ENCODE measurements at regions not wholly inside any gene's neighbourhood (a gene's known extent, or its start where the extent isn't known, plus 50 kb on each side); places are given as distances from the start of the nearest gene placed in this dataset.

- WGBS (ENCODE audit: insufficient coverage, low coverage, missing lambda C conversion rate) = 0% methylated on average over 2 of the region's 2 CpGs
- H3K36me3 ChIP-seq (ENCODE audit: control insufficient read depth, insufficient read depth, low read length) = no peaks in the 10 kb centered on the region
- TF ChIP-seq FOXM1 (IDR thresholded peaks at IDR 0.05; ENCODE audit: low read depth) = no peak
- no peak for TF ChIP-seq FOXM1 (CRISPR knock-in tag; IDR thresholded peaks at IDR 0.05; ENCODE audit: low read depth)
- no peak for TF ChIP-seq BMI1 (IDR thresholded peaks at IDR 0.05; ENCODE audit: low read length)
- TF ChIP-seq KHSRP (IDR thresholded peaks at IDR 0.05) = no peak
- TF ChIP-seq, protein P1, sequence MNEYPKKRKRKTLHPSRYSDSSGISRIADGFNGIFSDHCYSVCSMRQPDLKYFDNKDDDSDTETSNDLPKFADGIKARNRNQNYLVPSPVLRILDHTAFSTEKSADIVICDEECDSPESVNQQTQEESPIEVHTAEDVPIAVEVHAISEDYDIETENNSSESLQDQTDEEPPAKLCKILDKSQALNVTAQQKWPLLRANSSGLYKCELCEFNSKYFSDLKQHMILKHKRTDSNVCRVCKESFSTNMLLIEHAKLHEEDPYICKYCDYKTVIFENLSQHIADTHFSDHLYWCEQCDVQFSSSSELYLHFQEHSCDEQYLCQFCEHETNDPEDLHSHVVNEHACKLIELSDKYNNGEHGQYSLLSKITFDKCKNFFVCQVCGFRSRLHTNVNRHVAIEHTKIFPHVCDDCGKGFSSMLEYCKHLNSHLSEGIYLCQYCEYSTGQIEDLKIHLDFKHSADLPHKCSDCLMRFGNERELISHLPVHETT (CRISPR knock-in tag; conservative IDR thresholded peaks at IDR 0.05 in 1 of 2, IDR thresholded peaks at IDR 0.05 in 1 of 2) = no peak
- no peak for TF ChIP-seq GABPB2 (CRISPR knock-in tag; conservative IDR thresholded peaks at IDR 0.05)
- TF ChIP-seq NONO (IDR thresholded peaks at IDR 0.05; ENCODE audit: low read depth in 2 of 2, low read length in 1 of 2) = no peak
- TF ChIP-seq ZKSCAN8 (CRISPR knock-in tag; IDR thresholded peaks at IDR 0.05) = no peak
- TF ChIP-seq ZNF717 (CRISPR knock-in tag; IDR thresholded peaks at IDR 0.05) = no peak
- TF ChIP-seq HNRNPH1 (optimal IDR thresholded peaks at IDR 0.05; ENCODE audit: low read depth, low read length) = no peak
- TF ChIP-seq MCM5 (IDR thresholded peaks at IDR 0.05; ENCODE audit: low read depth) = no peak
- no peak for TF ChIP-seq TEAD2 (tag; IDR thresholded peaks at IDR 0.05)
- no peak for TF ChIP-seq PRMT5 (CRISPR knock-in tag; IDR thresholded peaks at IDR 0.05)
- no peak overlapping the region for H3K9ac ChIP-seq (ENCODE audit: insufficient read depth in 1 of 2, low read depth in 2 of 2, low read length in 2 of 2)
- H3K27me3 ChIP-seq (ENCODE audit: control insufficient read depth in 2 of 2, insufficient read depth in 2 of 2, low read length in 2 of 2) = no peaks in the 10 kb centered on the region
- intact Hi-C loops (cut with micrococcal nuclease) = no loop called here
- no peak overlapping the region for H3K4me3 ChIP-seq
- H3K79me2 ChIP-seq (ENCODE audit: control insufficient read depth, insufficient read depth, low read length) = no peaks in the 10 kb centered on the region
- H3K4me2 ChIP-seq (ENCODE audit: insufficient read depth, low read length) = no peak overlapping the region
- H3K9me3 ChIP-seq (replicated peaks; ENCODE audit: control insufficient read depth, insufficient read depth, low read depth, low read length) = no peaks in the 10 kb centered on the region
- no peak overlapping the region for H3K27ac ChIP-seq (ENCODE audit: extremely low read depth, low read depth, low read length)
- ChIA-PET CTCF (ENCODE audit: low intra/inter-chr PET ratio) (no interaction called here), POLR2A (no interaction called here)
- DNase-seq (ENCODE audit: extremely low read depth in 1 of 4, low spot score in 3 of 4) (no peak), ATAC-seq (no peak), FAIRE-seq (no peak)
- no TSS peak for BruUV-seq (replicated peaks)
- no peaks in the 10 kb centered on the region for H3K9me1 ChIP-seq (ENCODE audit: control insufficient read depth, insufficient read depth, low read length)
- no peaks in the 10 kb centered on the region for H3K4me1 ChIP-seq (replicated peaks in 1 of 2; ENCODE audit: control insufficient read depth in 2 of 2, insufficient read depth in 2 of 2, low read length in 2 of 2)
- H2AFZ ChIP-seq (ENCODE audit: low read depth, low read length) = no peak overlapping the region
- in situ Hi-C loops (cut with MboI) = no loop called here
- H4K20me1 ChIP-seq (replicated peaks; ENCODE audit: control insufficient read depth, insufficient read depth, low read length) = no peaks in the 10 kb centered on the region
These were observed 91.4 kb upstream of the FAM241A start for GRCh38 chr4:112053825-112054350.
